Natural killer cell (primary cell): ENCODE measurements at regions not wholly inside any gene's neighbourhood (a gene's known extent, or its start where the extent isn't known, plus 50 kb on each side); places are given as distances from the start of the nearest gene placed in this dataset.

Experiments
- ATAC-seq, 3 donors: fragments of 150-1000 bp in 2 of 3; fragments of 200-7000 bp in 1 of 3; cut with Tn5 transposase; 1 replicate in 1 of 3; 2 replicates in 2 of 3; pipeline ENCODE4 v1.10.0; 2021; ENCODE audit warnings: mild to moderate bottlenecking in 2 of 3, moderate library complexity in 2 of 3
- DNase-seq, 2 donors: peaks; one replicate each; pipeline versions ENCODE4 v3.0.0 to v3.0.0-alpha.2; 2013 to 2021; ENCODE audit warnings: mixed read lengths in 1 of 2
- H3K27ac ChIP-seq: one replicate; pipeline ENCODE4 v1.5.1; 2013; ENCODE audit warnings: mild to moderate bottlenecking, low read length
- H3K27me3 ChIP-seq: one replicate; pipeline ENCODE4 v1.6.1; 2013; ENCODE audit warnings: low read length; ENCODE audit not compliant: control insufficient read depth, insufficient read depth
- H3K36me3 ChIP-seq: one replicate; pipeline ENCODE4 v1.6.1; 2013; ENCODE audit warnings: low read length; ENCODE audit not compliant: control insufficient read depth, insufficient read depth
- H3K4me1 ChIP-seq: one replicate; pipeline ENCODE4 v1.6.1; 2013; ENCODE audit warnings: low read length; ENCODE audit not compliant: control insufficient read depth, insufficient read depth
- H3K4me3 ChIP-seq: one replicate; pipeline ENCODE4 v1.5.1; 2013; ENCODE audit warnings: low read length
- H3K9me3 ChIP-seq: one replicate; pipeline ENCODE4 v1.6.1; 2013; ENCODE audit warnings: low read length; ENCODE audit not compliant: control insufficient read depth, insufficient read depth
- H3K27ac Mint-ChIP-seq, 2 donors: one replicate each; pipeline ENCODE4 v1.8.0; 2022; ENCODE audit warnings: mild to moderate bottlenecking in 2 of 2, mixed read lengths in 2 of 2, moderate library complexity in 1 of 2
- H3K27me3 Mint-ChIP-seq, 2 donors: one replicate each; pipeline ENCODE4 v1.8.0; 2022; ENCODE audit warnings: low read depth in 2 of 2, mixed read lengths in 2 of 2
- H3K36me3 Mint-ChIP-seq: one replicate; pipeline ENCODE4 v1.8.0; 2022; ENCODE audit warnings: mixed read lengths
- H3K4me1 Mint-ChIP-seq, 2 donors: one replicate each; pipeline ENCODE4 v1.8.0; 2022; ENCODE audit warnings: mixed read lengths in 2 of 2
- H3K4me3 Mint-ChIP-seq: one replicate; pipeline ENCODE4 v1.8.0; 2022; ENCODE audit warnings: mild to moderate bottlenecking, moderate library complexity, mixed read lengths
- H3K9me3 Mint-ChIP-seq, 2 donors: one replicate each; pipeline ENCODE4 v1.8.0; 2022; ENCODE audit warnings: mixed read lengths in 2 of 2
- WGBS: methylation state at CpG from one replicate; pipeline ENCODE4 v1.1.7; 2013; ENCODE audit warnings: missing lambda C conversion rate; ENCODE audit not compliant: insufficient coverage; 5-methylcytosine and 5-hydroxymethylcytosine counted together
- intact Hi-C: fragments of 100-400 bp; cut with micrococcal nuclease; formaldehyde crosslinking; loops from one replicate; pipeline ENCODE4 v1.14.2; 2022
- TF ChIP-seq, protein P1 (sequence below): fragments of 200-600 bp; IDR thresholded peaks from one replicate; pipeline ENCODE4 v1.8.0; 2022; ENCODE audit warnings: antibody characterized with exemption

DNA sequence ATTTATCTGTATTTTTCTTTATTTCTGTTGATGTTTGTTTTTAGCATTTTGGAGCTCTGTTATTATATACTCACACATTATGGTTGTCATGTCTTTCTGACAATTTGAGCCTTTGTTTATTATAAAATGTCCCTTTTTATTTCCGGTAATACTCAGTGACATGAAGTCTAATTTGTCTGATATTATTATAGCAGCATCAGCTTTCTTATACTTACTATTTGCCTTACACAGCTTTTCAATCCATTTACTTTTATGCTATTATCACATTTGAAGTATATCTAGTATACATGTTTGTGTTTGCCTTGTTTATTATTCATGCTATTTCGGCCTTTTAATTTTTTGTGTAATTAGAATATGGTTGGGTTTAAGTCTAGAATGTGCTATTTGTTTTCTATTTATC, 430.6 kb upstream of the FANCL start:
- no CpG with 5 or more reads among the region's 2 CpGs for WGBS
- Histone ChIP-seq H3K36me3 (no peaks in the 10 kb centered on the region), H3K27ac (no peak overlapping the region), H3K27me3 (no peaks in the 10 kb centered on the region), H3K4me3 (no peak overlapping the region), H3K9me3 (no peaks in the 10 kb centered on the region), H3K4me1 (no peaks in the 10 kb centered on the region)
- intact Hi-C loops: no loop called here
- Mint-ChIP-seq H3K9me3 (peaks cover 2% of the 10 kb centered on the region in 2 donors), H3K27me3 (no peaks in the 10 kb centered on the region), H3K36me3 (no peaks in the 10 kb centered on the region), H3K4me1 (no peaks in the 10 kb centered on the region), H3K4me3 (no peak overlapping the region), H3K27ac (no peak overlapping the region)
- no peak for DNase-seq
- ATAC-seq: no peak
- TF ChIP-seq, protein P1, sequence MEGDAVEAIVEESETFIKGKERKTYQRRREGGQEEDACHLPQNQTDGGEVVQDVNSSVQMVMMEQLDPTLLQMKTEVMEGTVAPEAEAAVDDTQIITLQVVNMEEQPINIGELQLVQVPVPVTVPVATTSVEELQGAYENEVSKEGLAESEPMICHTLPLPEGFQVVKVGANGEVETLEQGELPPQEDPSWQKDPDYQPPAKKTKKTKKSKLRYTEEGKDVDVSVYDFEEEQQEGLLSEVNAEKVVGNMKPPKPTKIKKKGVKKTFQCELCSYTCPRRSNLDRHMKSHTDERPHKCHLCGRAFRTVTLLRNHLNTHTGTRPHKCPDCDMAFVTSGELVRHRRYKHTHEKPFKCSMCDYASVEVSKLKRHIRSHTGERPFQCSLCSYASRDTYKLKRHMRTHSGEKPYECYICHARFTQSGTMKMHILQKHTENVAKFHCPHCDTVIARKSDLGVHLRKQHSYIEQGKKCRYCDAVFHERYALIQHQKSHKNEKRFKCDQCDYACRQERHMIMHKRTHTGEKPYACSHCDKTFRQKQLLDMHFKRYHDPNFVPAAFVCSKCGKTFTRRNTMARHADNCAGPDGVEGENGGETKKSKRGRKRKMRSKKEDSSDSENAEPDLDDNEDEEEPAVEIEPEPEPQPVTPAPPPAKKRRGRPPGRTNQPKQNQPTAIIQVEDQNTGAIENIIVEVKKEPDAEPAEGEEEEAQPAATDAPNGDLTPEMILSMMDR: no peak

DNA sequence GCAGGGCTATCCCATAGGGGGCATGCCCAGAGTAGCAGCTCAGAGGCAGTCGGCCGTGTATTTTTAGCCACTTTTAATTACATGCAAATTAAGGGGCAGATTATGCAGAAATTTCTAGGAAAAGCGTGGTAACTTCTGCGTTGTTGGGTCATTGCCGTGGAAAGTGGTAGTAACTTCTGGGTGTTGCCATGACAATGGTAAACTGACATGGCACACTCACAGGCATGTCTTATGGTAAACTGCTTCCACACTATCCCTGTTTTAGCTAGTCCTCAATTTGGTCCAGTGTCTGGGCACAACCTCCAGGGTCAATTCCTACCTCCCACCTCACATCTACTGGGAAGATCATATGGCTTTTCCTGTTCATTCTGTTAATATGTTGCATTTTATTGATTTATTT, 428.9 kb upstream of the FANCL start:
- Histone ChIP-seq H3K4me3 (no peak overlapping the region), H3K36me3 (no peaks in the 10 kb centered on the region), H3K27ac (no peak overlapping the region), H3K9me3 (no peaks in the 10 kb centered on the region), H3K4me1 (no peaks in the 10 kb centered on the region), H3K27me3 (no peaks in the 10 kb centered on the region)
- no peak overlapping the region for H3K27ac Mint-ChIP-seq
- DNase-seq (no peak), ATAC-seq (no peak)
- no peaks in the 10 kb centered on the region for H3K4me1 Mint-ChIP-seq
- H3K36me3 Mint-ChIP-seq: no peaks in the 10 kb centered on the region
- no peaks in the 10 kb centered on the region for H3K27me3 Mint-ChIP-seq
- intact Hi-C loops: no loop called here
- H3K9me3 Mint-ChIP-seq: peaks cover 2% of the 10 kb centered on the region in 2 donors
- WGBS: 93% methylated on average over 5 of the region's 5 CpGs
- TF ChIP-seq, protein P1: no peak
- H3K4me3 Mint-ChIP-seq: no peak overlapping the region

GRCh38 chr2:58667137-58667774, 426.1 kb upstream of the FANCL start:
- no peak overlapping the region for H3K4me3 Mint-ChIP-seq
- no peaks in the 10 kb centered on the region for H3K36me3 ChIP-seq
- intact Hi-C loops: no loop called here
- H3K27me3 Mint-ChIP-seq: no peaks in the 10 kb centered on the region
- H3K9me3 Mint-ChIP-seq: peaks cover 2% of the 10 kb centered on the region in 2 donors
- DNase-seq: no peak
- 95% methylated on average over 2 of the region's 3 CpGs for WGBS
- H3K27ac Mint-ChIP-seq: no peak overlapping the region
- TF ChIP-seq, protein P1: no peak
- no peak overlapping the region for H3K27ac ChIP-seq
- no peak for ATAC-seq
- no peaks in the 10 kb centered on the region for H3K27me3 ChIP-seq
- H3K4me1 ChIP-seq: no peaks in the 10 kb centered on the region
- H3K9me3 ChIP-seq: no peaks in the 10 kb centered on the region
- H3K36me3 Mint-ChIP-seq: no peaks in the 10 kb centered on the region
- no peaks in the 10 kb centered on the region for H3K4me1 Mint-ChIP-seq
- no peak overlapping the region for H3K4me3 ChIP-seq

- Mint-ChIP-seq H3K27ac (no peak overlapping the region), H3K36me3 (no peaks in the 10 kb centered on the region), H3K27me3 (no peaks in the 10 kb centered on the region), H3K4me1 (no peaks in the 10 kb centered on the region), H3K9me3 (peaks cover 2% of the 10 kb centered on the region in 2 donors), H3K4me3 (no peak overlapping the region)
- H3K9me3 ChIP-seq: no peaks in the 10 kb centered on the region
- no peak overlapping the region for H3K4me3 ChIP-seq
- ATAC-seq (peak in 1 of 3 donors; percentile 30), DNase-seq (no peak)
- 84% methylated on average over 2 of the region's 3 CpGs for whole genome bisulfite sequencing
- no peaks in the 10 kb centered on the region for H3K4me1 ChIP-seq
- no peak overlapping the region for H3K27ac ChIP-seq
- no peaks in the 10 kb centered on the region for H3K27me3 ChIP-seq
- no peaks in the 10 kb centered on the region for H3K36me3 ChIP-seq
- intact Hi-C loops: no loop called here
- TF ChIP-seq, protein P1: no peak
Measured at GRCh38 chr2:58666323-58666970, 425.3 kb upstream of the FANCL start.
